ENCODE measurements at regions not wholly inside any gene's neighbourhood (a gene's known extent, or its start where the extent isn't known, plus 50 kb on each side); places are given as distances from the start of the nearest gene placed in this dataset.

DNA sequence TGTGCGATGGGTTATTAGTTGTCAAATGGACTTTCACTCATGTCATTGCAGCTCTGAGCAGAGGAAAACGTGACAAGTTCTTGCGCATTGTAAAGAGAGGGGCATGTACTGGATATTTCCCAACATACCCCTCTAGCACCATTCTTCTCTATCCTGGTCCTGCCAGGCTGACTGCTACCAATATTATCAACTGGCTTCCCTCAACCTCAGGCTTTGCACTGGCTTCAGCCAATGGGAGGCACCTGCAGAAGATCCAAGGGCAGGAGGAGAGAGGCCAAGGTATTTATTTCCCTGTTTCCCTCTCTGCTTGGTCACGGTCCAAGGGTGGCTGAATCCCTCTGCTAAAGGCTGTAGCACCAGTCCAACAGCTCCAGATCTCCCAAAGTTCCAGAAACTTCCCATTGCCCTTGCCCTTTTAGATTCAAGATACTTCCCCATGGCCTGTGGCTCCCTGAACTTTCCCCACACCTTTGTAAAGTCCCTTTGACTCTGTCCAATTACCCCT, 175.6 kb upstream of the NECTIN1 start:
- H3K9me3 Mint-ChIP-seq (ENCODE audit: low read depth) = no peaks in the 10 kb centered on the region
- TF ChIP-seq CTCF (IDR thresholded peaks at IDR 0.05; ENCODE audit: unreplicated experiment) = no peak
- DNase-seq (ENCODE audit: low spot score, unreplicated experiment) = no peak
- H3K27me3 Mint-ChIP-seq = no peaks in the 10 kb centered on the region
- peaks cover 72% of the 10 kb centered on the region for H3K4me1 Mint-ChIP-seq (ENCODE audit: low read depth)
- H3K27ac Mint-ChIP-seq = no peak overlapping the region
- H3K4me3 Mint-ChIP-seq (ENCODE audit: low read depth) = no peak overlapping the region
- no peaks in the 10 kb centered on the region for H3K36me3 Mint-ChIP-seq (ENCODE audit: insufficient read depth)

DNA sequence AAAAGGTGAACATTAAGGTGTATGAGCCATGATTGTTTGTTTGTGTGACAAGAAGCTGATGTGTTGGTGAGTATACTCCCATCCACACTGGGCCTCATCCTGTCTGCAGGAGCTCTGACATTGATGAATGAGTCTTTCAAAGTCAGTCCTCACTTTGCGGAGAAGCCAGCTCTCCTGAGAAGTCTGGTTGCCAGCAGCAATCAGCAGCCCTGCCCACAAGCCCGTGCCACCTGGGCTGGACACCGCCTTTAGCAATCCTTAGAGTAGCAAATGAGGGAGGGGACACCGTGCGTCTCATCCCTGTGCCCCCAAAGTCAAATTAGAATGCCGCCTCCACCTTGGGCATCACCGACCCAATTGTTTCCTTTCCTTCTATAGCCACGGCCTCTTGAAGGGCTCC, 174.8 kb upstream of the NECTIN1 start:
- Mint-ChIP-seq H3K9me3 (ENCODE audit: low read depth) (no peaks in the 10 kb centered on the region), H3K27ac (no peak overlapping the region), H3K4me3 (ENCODE audit: low read depth) (no peak overlapping the region), H3K27me3 (no peaks in the 10 kb centered on the region), H3K36me3 (ENCODE audit: insufficient read depth) (no peaks in the 10 kb centered on the region), H3K4me1 (ENCODE audit: low read depth) (peaks cover 64% of the 10 kb centered on the region)
- no peak for DNase-seq (ENCODE audit: low spot score, unreplicated experiment)
- no peak for TF ChIP-seq CTCF (IDR thresholded peaks at IDR 0.05; ENCODE audit: unreplicated experiment)

- peaks cover 60% of the 10 kb centered on the region for H3K4me1 Mint-ChIP-seq (ENCODE audit: low read depth)
- no peak for TF ChIP-seq CTCF (IDR thresholded peaks at IDR 0.05; ENCODE audit: unreplicated experiment)
- H3K27ac Mint-ChIP-seq = no peak overlapping the region
- H3K36me3 Mint-ChIP-seq (ENCODE audit: insufficient read depth) = no peaks in the 10 kb centered on the region
- no peak for DNase-seq (ENCODE audit: low spot score, unreplicated experiment)
- H3K9me3 Mint-ChIP-seq (ENCODE audit: low read depth) = no peaks in the 10 kb centered on the region
- H3K4me3 Mint-ChIP-seq (ENCODE audit: low read depth) = no peak overlapping the region
- no peaks in the 10 kb centered on the region for H3K27me3 Mint-ChIP-seq
These were observed 174.4 kb upstream of the NECTIN1 start for GRCh38 chr11:119903389-119903788.

DNA sequence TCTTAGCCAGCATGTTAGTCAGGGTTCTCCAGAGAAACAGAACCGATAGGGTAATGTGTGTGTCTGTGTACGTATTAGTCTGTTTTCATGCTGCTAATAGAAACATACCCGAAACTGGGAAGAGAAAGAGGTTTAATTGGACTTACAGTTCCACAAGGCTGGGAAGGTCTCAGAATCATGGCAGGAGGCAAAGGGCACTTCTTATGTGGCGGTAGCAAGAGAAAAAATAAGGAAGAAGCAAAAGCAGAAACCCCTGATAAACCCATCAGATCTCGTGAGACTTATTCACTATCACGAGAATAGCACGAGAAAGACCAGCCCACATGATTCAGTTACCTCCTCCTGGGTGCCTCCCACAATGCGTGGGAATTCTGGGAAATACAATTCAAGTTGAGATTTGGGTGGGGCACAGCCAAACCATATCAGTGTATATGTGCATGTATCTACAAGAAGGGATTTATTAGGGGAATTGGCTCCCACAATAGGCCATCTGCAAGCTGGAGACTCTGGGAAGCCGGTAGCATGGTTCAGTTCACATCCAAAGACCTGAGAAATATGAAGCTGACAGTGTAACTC, 173.7 kb upstream of the NECTIN1 start:
- no peak for DNase-seq (ENCODE audit: low spot score, unreplicated experiment)
- no peak for TF ChIP-seq CTCF (IDR thresholded peaks at IDR 0.05; ENCODE audit: unreplicated experiment)
- no peak overlapping the region for H3K4me3 Mint-ChIP-seq (ENCODE audit: low read depth)
- H3K4me1 Mint-ChIP-seq (ENCODE audit: low read depth) = peaks cover 54% of the 10 kb centered on the region
- no peaks in the 10 kb centered on the region for H3K9me3 Mint-ChIP-seq (ENCODE audit: low read depth)
- H3K27me3 Mint-ChIP-seq = no peaks in the 10 kb centered on the region
- no peaks in the 10 kb centered on the region for H3K36me3 Mint-ChIP-seq (ENCODE audit: insufficient read depth)
- no peak overlapping the region for H3K27ac Mint-ChIP-seq

DNA sequence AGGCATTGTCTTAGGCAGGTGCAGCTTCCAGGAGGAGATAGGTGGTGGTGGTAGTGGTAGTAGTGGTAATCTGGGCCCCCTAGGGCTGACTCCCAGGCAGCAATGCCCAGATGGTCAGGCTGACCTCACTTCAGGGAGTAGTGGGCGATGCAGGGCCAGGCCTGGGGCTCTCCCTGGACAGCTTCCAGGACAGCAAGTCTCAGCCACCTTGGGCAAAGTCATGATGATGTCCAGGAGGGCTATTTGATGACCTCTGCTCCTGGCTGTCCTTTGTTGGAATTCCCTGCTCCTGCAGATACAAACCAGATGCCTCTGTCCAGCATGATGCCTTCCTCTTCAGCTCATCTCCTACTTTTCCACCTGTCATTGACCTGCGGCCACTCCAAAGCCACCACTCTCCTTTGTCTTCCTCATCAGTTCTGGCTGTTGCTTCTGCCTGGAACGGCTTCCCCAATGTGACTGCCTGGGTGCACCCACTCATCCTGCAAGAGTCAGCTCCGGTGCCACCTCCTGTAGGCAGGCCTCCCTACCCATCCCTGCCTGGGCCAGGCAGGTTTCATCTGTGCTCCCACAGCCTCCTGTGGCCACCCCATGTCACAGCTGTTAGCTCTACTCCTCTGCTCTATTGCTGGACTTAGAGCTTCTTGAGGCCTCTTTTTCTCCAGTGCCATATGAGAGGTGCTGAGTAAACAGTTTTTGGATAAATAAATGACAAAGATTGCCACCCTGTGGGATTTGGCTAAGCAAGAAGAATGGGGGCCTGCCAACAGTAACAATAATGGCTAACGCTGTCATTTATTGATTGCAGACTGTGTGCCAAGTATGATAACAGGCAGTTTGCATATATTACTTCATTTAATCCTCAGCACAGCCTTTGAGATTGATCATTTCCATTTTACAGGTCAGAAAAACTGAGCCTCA, 172.9 kb upstream of the NECTIN1 start:
- H3K4me1 Mint-ChIP-seq (ENCODE audit: low read depth) = peaks cover 50% of the 10 kb centered on the region
- no peaks in the 10 kb centered on the region for H3K9me3 Mint-ChIP-seq (ENCODE audit: low read depth)
- TF ChIP-seq CTCF (IDR thresholded peaks at IDR 0.05; ENCODE audit: unreplicated experiment) = no peak
- DNase-seq (ENCODE audit: low spot score, unreplicated experiment) = no peak
- H3K4me3 Mint-ChIP-seq (ENCODE audit: low read depth) = no peak overlapping the region
- H3K27ac Mint-ChIP-seq = no peak overlapping the region
- no peaks in the 10 kb centered on the region for H3K36me3 Mint-ChIP-seq (ENCODE audit: insufficient read depth)
- H3K27me3 Mint-ChIP-seq = peaks cover 3% of the 10 kb centered on the region
